Large intestine (tissue), 3 donors: ENCODE measurements at regions not wholly inside any gene's neighbourhood (a gene's known extent, or its start where the extent isn't known, plus 50 kb on each side); places are given as distances from the start of the nearest gene placed in this dataset.
A peak's percentile ranks its signal among the peaks of the same experiment; 100 is the strongest.

Experiments
- DNase-seq, 2 donors: peaks; one replicate each; pipeline versions ENCODE4 v3.0.0 to v3.0.0-alpha.2; 2013
- H3K27ac ChIP-seq: one replicate; pipeline ENCODE4 v1.5.1; 2013; ENCODE audit warnings: low read length
- H3K27me3 ChIP-seq: 2 replicates; pipeline ENCODE4 v1.6.1; 2013; ENCODE audit warnings: low read length; ENCODE audit not compliant: control insufficient read depth, insufficient read depth
- H3K36me3 ChIP-seq: 2 replicates; pipeline ENCODE4 v1.6.1; 2013; ENCODE audit warnings: low read length; ENCODE audit not compliant: control insufficient read depth, insufficient read depth
- H3K4me1 ChIP-seq: one replicate; pipeline ENCODE4 v1.6.1; 2013; ENCODE audit warnings: low read length; ENCODE audit not compliant: control insufficient read depth, insufficient read depth
- H3K4me3 ChIP-seq: one replicate; pipeline ENCODE4 v1.5.1; 2013; ENCODE audit warnings: low read length
- H3K9me3 ChIP-seq: one replicate; pipeline ENCODE4 v1.6.1; 2013; ENCODE audit warnings: mild to moderate bottlenecking, low read depth, low read length, moderate library complexity; ENCODE audit not compliant: control insufficient read depth
- WGBS: methylation state at CpG from one replicate; pipeline ENCODE4 v1.1.5; 2013; ENCODE audit warnings: low lambda C conversion rate; ENCODE audit not compliant: insufficient coverage; 5-methylcytosine and 5-hydroxymethylcytosine counted together

DNA sequence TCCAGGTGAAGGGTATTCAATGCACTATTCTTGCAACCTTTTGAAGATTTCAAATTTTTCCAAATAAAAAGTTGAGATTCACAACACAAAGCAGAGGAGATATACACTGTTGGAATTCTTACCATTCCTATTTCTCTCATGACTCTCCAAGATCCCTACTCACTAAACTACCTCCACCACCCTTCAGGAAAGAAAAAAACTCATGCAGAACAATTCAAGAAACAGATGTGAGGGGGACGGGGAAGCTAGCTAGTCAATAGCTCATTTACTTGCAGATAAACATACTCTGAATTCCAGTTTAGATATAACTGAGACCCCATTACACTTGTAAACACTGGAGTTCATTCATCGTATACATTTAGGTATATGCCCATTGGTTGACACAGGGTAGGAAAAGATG lies 90.0 kb upstream of the SERP2 start:
- Histone ChIP-seq H3K36me3 (no peaks in the 10 kb centered on the region), H3K4me3 (no peak overlapping the region), H3K9me3 (no peaks in the 10 kb centered on the region), H3K4me1 (no peaks in the 10 kb centered on the region), H3K27me3 (no peaks in the 10 kb centered on the region), H3K27ac (no peak overlapping the region)
- WGBS: no CpG with 5 or more reads among the region's 2 CpGs
- no peak for DNase-seq

DNA sequence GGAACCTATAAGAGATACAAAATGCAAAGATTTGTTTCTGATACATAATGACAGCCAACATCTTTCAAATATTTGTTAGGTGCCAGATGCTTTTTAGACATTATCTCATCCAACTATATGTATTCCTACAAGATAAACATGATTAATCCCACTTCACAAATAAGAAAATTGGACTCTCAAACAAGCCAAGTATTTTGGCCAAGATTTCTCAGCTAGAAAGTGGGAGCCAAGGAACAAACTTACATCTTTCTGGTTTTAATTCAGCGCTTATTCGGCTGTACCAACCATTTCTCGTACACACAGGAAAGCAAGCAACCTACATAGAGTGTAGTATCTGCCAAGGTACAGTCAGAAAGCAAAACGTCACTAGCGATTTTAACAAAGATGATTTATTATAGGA lies 85.7 kb upstream of the SERP2 start:
- H3K27me3 ChIP-seq: no peaks in the 10 kb centered on the region
- no peaks in the 10 kb centered on the region for H3K36me3 ChIP-seq
- no peak for DNase-seq
- WGBS: no CpG with 5 or more reads among the region's 5 CpGs
- H3K4me1 ChIP-seq: no peaks in the 10 kb centered on the region
- H3K4me3 ChIP-seq: no peak overlapping the region
- H3K9me3 ChIP-seq: no peaks in the 10 kb centered on the region
- H3K27ac ChIP-seq: no peak overlapping the region

DNA sequence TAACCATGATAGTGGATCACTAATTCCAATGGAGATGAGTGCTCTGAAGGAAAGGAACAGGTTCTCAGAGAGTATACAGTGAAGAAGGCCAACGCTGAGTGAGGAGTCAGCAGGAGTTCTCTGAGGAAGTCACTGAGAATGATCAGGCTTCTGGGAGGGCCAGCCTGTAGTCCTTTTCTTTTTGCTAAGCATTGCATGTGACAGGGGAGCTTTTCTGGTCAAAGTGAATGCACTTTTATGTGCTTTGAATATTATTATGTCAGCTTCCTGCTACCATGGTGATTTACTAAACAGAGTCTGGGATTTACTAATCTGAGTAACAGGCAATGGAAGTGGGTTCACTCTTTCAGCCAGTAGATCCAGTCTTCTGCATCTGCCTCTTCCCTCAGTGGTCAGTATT lies 81.1 kb upstream of the SERP2 start:
- no peaks in the 10 kb centered on the region for H3K36me3 ChIP-seq
- peak in 1 of 2 donors; percentile 44 for DNase-seq
- no CpG with 5 or more reads among the region's 1 CpG for WGBS
- H3K4me1 ChIP-seq: no peaks in the 10 kb centered on the region
- H3K4me3 ChIP-seq: no peak overlapping the region
- no peak overlapping the region for H3K27ac ChIP-seq
- H3K27me3 ChIP-seq: no peaks in the 10 kb centered on the region
- no peaks in the 10 kb centered on the region for H3K9me3 ChIP-seq

DNA sequence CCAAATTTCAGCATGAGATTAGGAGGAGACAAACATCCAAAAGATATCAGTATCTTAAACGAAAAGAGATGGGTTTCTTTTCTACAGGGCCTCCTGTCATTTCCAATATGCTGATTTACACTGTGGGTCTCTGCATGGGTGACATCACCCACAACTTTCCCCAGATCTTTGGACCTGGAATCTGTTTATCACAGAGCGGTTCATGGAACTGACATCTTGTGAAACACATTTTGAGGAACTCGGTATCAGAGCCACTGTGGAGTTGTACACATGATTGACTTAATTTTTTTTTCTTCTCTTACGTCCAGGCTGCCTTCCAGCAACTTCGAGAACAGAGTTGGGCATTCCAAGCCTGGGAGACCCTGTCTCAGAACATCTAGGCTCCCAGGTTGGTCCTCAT lies 80.2 kb upstream of the SERP2 start:
- no CpG with 5 or more reads among the region's 5 CpGs for WGBS
- DNase-seq: peak in 1 of 2 donors; percentile 46

DNA sequence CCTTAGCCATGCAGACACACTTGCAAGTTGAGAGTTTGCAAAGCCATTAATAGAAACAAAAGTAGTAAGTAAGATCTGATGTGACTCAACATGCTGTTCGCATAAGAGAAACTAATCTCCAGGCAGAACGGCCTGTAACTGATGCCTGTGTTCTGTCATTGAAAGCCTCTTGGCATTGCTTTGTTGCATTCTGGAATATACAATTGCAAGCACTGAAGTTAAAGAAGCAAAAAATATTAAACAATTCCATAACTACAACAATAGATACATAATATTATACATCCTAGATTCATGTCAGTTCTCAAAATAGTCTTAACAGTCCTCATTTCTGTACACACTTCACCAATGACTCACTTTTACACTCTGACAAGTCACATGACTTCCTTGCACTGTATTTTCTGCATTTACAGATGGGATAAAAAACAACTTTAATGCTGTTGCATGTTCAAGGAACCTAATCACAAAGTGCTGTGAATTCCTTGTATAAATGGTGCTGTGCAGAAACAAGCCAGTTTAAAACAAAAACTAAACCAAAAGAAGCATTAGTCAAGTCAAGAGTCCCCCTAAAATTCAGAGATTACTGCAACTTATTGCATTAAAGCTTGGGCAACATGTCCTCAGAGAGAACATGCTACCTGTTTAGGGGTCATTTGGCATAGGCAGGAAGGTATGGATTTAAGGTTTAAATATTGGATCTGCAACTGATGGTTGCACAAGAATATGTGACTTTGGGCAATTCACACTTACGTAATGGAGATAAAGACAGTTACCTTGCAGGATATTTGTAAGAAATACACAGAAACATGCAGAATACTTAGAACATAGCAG lies 79.5 kb upstream of the SERP2 start:
- 100% methylated on average over 1 of the region's 3 CpGs for WGBS
- no peaks in the 10 kb centered on the region for H3K36me3 ChIP-seq
- no peaks in the 10 kb centered on the region for H3K9me3 ChIP-seq
- H3K27me3 ChIP-seq: no peaks in the 10 kb centered on the region
- no peak for DNase-seq
- H3K4me1 ChIP-seq: no peaks in the 10 kb centered on the region
- H3K27ac ChIP-seq: peak overlapping the region; percentile 17
- no peak overlapping the region for H3K4me3 ChIP-seq

More for the DNA sequence above, 80.2 kb upstream of the SERP2 start:
- no peaks in the 10 kb centered on the region for H3K4me1 ChIP-seq
- no peaks in the 10 kb centered on the region for H3K9me3 ChIP-seq
- no peak overlapping the region for H3K4me3 ChIP-seq
- no peaks in the 10 kb centered on the region for H3K36me3 ChIP-seq
- no peaks in the 10 kb centered on the region for H3K27me3 ChIP-seq
- H3K27ac ChIP-seq: peak overlapping the region; percentile 17

DNA sequence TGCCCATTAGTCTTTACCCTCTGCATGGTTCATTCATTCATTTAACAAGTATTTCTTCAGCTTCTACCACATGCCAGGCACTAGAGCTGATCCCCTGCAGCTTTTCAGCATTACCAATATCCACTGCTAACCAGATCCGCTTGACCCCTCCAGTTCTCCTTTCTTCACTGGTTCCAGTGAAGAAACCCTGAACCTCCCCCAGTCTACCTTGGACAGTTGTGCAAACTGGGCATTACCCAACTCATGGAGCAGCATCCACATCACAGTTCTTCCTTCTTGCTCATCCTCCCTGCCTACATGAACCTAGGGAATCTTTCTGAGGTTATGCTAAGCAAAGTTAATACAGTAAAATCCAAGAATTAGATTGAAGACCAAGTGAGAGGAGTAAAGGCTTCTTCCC lies 78.7 kb upstream of the SERP2 start:
- Histone ChIP-seq H3K27ac (no peak overlapping the region), H3K4me1 (no peaks in the 10 kb centered on the region), H3K36me3 (no peaks in the 10 kb centered on the region), H3K27me3 (no peaks in the 10 kb centered on the region), H3K9me3 (no peaks in the 10 kb centered on the region), H3K4me3 (no peak overlapping the region)
- DNase-seq: no peak
- WGBS: no CpG with 5 or more reads among the region's 1 CpG

DNA sequence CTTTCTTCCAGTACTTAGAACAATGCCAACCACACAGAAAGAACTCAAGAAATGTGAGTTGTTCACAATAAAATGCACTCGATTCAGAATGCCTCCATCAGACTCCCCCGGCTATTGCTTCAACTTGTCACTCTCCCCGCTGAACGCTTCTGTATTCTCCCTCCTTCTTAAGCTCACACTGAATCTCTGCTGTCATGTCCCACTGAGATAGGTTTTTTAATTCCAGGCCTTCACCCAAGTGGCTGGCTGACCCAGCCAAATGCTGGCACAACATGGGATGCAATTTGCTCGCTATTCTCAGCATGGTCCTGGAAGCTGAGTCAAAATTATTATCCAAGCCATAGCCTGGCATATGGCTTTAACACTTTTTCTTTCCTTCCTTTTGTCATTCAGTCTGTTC lies 76.8 kb upstream of the SERP2 start:
- DNase-seq: no peak
- Histone ChIP-seq H3K4me3 (no peak overlapping the region), H3K36me3 (no peaks in the 10 kb centered on the region), H3K27me3 (no peaks in the 10 kb centered on the region), H3K27ac (no peak overlapping the region), H3K4me1 (no peaks in the 10 kb centered on the region), H3K9me3 (no peaks in the 10 kb centered on the region)
- WGBS: no CpG with 5 or more reads among the region's 5 CpGs

DNA sequence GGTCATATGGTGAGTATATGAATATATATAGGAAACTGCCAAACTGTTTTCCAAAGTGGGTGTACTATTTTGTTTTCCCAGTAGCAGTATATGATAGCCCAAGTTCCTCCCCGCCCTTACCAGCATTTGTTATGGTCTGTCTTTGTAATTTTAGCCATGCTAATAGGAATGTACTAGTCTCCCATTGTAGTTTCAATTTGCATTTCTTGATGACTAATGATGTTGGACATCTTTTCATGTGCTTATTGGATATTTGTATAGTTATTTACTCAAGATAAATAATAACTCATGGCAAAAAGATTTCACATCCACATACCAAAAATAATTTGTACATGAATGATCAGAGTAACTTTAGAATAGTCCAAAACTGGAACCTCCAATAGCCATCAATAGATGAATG lies 75.3 kb upstream of the SERP2 start:
- H3K36me3 ChIP-seq: no peaks in the 10 kb centered on the region
- no CpG with 5 or more reads among the region's 1 CpG for WGBS
- H3K4me1 ChIP-seq: no peaks in the 10 kb centered on the region
- H3K9me3 ChIP-seq: no peaks in the 10 kb centered on the region
- no peak for DNase-seq
- no peak overlapping the region for H3K4me3 ChIP-seq
- no peaks in the 10 kb centered on the region for H3K27me3 ChIP-seq
- H3K27ac ChIP-seq: no peak overlapping the region

DNA sequence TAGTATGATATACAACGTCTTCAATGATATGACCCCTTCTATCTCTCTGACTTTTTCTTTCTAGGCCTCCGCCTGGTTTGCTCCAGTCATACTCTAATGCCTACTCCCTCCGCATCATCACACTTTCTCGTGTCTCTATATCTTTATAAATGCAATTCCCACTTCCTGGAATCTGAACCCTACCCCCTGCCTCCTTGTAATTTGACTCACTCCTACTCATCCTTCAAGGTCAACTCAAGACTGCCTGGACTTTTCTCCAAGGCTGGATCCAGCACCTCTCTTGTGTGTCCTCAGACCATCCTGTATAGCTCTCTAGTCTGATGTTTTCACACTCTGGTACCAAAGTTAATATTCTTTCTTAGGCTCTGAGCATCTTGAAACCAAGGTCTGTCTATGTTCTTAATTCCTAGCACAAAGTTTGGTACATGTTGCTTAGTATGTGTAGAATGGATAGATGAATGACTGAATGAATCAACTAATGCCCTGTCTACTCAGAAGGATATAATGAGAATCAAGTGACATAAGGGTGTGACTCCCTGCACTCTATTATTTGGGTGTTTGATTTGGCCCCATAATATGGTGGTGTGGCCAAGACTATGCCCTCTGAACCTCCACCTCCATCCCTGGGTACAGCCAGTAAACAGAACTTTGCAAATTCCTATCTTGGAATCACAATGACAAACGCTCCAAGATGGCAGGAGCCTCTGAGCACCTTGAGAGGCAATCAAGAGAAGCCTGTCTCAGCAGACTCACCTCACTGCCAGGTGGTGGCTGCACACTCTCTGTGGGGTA lies 74.3 kb upstream of the SERP2 start:
- Histone ChIP-seq H3K27ac (no peak overlapping the region), H3K4me1 (no peaks in the 10 kb centered on the region), H3K36me3 (no peaks in the 10 kb centered on the region), H3K9me3 (no peaks in the 10 kb centered on the region), H3K4me3 (no peak overlapping the region), H3K27me3 (no peaks in the 10 kb centered on the region)
- WGBS: 70% methylated on average over 3 of the region's 5 CpGs
- DNase-seq: no peak

DNA sequence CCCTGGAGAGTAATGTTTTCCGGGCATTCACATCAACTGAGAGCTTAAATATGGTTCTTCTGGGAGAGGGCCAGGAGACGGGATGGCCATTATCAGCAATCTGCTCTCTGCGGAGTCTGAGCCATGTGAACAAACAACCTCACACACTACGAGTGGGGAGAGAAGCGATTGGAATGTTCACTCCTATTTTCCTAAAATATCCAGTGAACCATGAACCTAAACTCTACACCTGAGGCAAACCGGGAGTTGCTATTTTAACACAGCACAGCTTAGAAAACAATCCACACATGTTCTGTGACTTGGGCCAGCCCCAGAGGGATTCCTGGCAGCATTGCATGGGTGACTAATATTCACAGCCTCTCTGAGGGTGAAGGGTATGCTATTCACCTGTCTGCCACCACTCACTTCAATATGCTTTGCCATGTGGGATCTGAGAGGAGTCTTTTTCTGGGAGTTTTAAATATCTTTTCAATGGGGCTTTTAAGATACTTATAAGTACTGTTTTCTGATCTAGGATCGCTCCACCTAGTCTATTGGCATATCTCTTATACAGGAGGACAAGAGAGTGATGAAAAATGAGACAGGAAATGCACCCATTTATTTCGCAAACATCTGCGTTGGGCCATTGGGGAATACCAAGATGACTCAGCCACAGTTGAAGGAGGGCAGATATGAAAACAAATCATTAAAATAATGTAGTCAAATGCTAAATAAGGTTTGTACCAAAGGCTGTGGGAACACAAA lies 72.6 kb upstream of the SERP2 start:
- Histone ChIP-seq H3K27ac (no peak overlapping the region), H3K27me3 (no peaks in the 10 kb centered on the region), H3K4me3 (no peak overlapping the region), H3K4me1 (no peaks in the 10 kb centered on the region), H3K36me3 (no peaks in the 10 kb centered on the region), H3K9me3 (no peaks in the 10 kb centered on the region)
- WGBS: 100% methylated on average over 1 of the region's 9 CpGs
- DNase-seq: no peak
